ENCODE measurements at regions not wholly inside any gene's neighbourhood (a gene's known extent, or its start where the extent isn't known, plus 50 kb on each side); places are given as distances from the start of the nearest gene placed in this dataset.

- TF ChIP-seq, protein P1, sequence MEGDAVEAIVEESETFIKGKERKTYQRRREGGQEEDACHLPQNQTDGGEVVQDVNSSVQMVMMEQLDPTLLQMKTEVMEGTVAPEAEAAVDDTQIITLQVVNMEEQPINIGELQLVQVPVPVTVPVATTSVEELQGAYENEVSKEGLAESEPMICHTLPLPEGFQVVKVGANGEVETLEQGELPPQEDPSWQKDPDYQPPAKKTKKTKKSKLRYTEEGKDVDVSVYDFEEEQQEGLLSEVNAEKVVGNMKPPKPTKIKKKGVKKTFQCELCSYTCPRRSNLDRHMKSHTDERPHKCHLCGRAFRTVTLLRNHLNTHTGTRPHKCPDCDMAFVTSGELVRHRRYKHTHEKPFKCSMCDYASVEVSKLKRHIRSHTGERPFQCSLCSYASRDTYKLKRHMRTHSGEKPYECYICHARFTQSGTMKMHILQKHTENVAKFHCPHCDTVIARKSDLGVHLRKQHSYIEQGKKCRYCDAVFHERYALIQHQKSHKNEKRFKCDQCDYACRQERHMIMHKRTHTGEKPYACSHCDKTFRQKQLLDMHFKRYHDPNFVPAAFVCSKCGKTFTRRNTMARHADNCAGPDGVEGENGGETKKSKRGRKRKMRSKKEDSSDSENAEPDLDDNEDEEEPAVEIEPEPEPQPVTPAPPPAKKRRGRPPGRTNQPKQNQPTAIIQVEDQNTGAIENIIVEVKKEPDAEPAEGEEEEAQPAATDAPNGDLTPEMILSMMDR (conservative IDR thresholded peaks at IDR 0.05; ENCODE audit: low read depth, low read length): no peak
- no peak for TF ChIP-seq USF2 (IDR thresholded peaks at IDR 0.05; ENCODE audit: low read depth, low read length)
- TF ChIP-seq MAFK (IDR thresholded peaks at IDR 0.05; ENCODE audit: low read depth, low read length): no peak
- no peak for TF ChIP-seq FOS (IDR thresholded peaks at IDR 0.05; ENCODE audit: low read depth, low read length)
- TF ChIP-seq ELK1 (IDR thresholded peaks at IDR 0.05; ENCODE audit: borderline replicate concordance, low read depth, low read length): no peak
- TF ChIP-seq POLR2A (IDR thresholded peaks at IDR 0.05; ENCODE audit: low read depth, low read length): no peak
- no peak for TF ChIP-seq MXI1 (IDR thresholded peaks at IDR 0.05; ENCODE audit: borderline replicate concordance, low read depth, low read length)
- no peak for TF ChIP-seq RAD21 (IDR thresholded peaks at IDR 0.05; ENCODE audit: low read length)
- TF ChIP-seq SMC3 (IDR thresholded peaks at IDR 0.05; ENCODE audit: low read depth, low read length): no peak
- no peak for TF ChIP-seq CHD1 (IDR thresholded peaks at IDR 0.05; ENCODE audit: low read depth, low read length)
- no peak for TF ChIP-seq BHLHE40 (IDR thresholded peaks at IDR 0.05; ENCODE audit: low read depth, low read length)
Measured at GRCh38 chr12:58378028-58378427, 436.7 kb downstream of the ATP23 start.
